ENCODE measurements at regions not wholly inside any gene's neighbourhood (a gene's known extent, or its start where the extent isn't known, plus 50 kb on each side); places are given as distances from the start of the nearest gene placed in this dataset.

DNA sequence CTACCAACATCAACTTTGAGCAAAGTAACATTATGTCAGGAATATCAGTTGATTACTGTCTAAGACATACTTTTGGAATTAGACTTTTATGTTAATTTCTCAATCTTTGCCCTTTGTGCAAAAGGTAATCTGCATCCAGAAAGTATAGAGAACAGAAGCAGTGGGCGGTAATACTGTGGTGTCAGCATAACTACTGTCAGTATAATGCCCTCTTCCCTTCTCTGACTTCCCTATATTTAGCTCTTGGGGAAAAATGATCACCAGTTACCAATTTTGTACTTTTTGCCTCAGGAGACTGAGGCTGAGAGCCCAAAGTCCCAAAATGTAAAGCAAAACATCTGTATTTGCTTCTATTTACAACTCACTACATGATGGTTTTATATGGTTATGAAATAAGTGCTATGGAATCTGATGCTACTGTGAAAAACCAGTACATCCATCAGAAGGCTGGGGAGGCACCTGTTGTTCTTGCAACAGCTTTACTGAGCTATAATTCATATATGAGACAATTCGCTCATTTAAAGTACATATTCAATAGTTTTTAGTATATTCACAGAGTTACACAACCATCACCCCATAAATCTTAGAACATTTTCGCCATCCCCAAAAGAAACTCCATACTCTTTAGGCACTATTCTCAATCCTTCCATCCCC, 51.3 kb upstream of the CD302 start:
- no peak for TF ChIP-seq POLR2A (IDR thresholded peaks at IDR 0.05)
- TF ChIP-seq, protein P1, sequence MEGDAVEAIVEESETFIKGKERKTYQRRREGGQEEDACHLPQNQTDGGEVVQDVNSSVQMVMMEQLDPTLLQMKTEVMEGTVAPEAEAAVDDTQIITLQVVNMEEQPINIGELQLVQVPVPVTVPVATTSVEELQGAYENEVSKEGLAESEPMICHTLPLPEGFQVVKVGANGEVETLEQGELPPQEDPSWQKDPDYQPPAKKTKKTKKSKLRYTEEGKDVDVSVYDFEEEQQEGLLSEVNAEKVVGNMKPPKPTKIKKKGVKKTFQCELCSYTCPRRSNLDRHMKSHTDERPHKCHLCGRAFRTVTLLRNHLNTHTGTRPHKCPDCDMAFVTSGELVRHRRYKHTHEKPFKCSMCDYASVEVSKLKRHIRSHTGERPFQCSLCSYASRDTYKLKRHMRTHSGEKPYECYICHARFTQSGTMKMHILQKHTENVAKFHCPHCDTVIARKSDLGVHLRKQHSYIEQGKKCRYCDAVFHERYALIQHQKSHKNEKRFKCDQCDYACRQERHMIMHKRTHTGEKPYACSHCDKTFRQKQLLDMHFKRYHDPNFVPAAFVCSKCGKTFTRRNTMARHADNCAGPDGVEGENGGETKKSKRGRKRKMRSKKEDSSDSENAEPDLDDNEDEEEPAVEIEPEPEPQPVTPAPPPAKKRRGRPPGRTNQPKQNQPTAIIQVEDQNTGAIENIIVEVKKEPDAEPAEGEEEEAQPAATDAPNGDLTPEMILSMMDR (IDR thresholded peaks at IDR 0.05 in 8 of 11, conservative IDR thresholded peaks at IDR 0.05 in 3 of 11) = no peak
- TF ChIP-seq POLR2AphosphoS5 (IDR thresholded peaks at IDR 0.05) = no peak
- Histone ChIP-seq H3K9me3 (no peaks in the 10 kb centered on the region), H3K4me1 (no peaks in the 10 kb centered on the region), H3K27ac (no peak overlapping the region), H3K4me3 (no peak overlapping the region), H3K36me3 (peaks cover 0 to 98% (median 55%) of the 10 kb centered on the region in 6 donors), H3K27me3 (replicated peaks in 1 of 7) (no peaks in the 10 kb centered on the region)
- 90 to 97% (median 94%) methylated on average over 3 of the region's 3 CpGs for WGBS, 5 donors
- no peak for DNase-seq
- intact Hi-C loops (cut with DNase I; ENCODE audit: low total_unique reads) = no loop called here

All from spleen (tissue), 11 donors.